Endometrium (tissue), 2 donors: ENCODE measurements at regions not wholly inside any gene's neighbourhood (a gene's known extent, or its start where the extent isn't known, plus 50 kb on each side); places are given as distances from the start of the nearest gene placed in this dataset.

Experiments used
- FAIRE-seq: peaks from 2 replicates; lab custom pipeline; 2012; peaks lifted over from hg19 to GRCh38; lab: Jason Lieb, UNC
- donor health status: control.
- donor health status: control.

GRCh38 chr20:40223810-40224209 is 465.2 kb downstream of the MAFB start:
- FAIRE-seq: no peak

- no peak for FAIRE-seq
Measured at GRCh38 chr20:40218971-40219370, 470.1 kb downstream of the MAFB start.

- FAIRE-seq: no peak
Measured at GRCh38 chr20:40218316-40218969, 470.6 kb downstream of the MAFB start.

- no peak for FAIRE-seq
Measured at GRCh38 chr20:40207655-40208054, 481.4 kb downstream of the MAFB start.

- FAIRE-seq: peak; percentile 8
Measured at GRCh38 chr20:40205971-40206370, 483.1 kb downstream of the MAFB start.

- no peak for FAIRE-seq
Measured at GRCh38 chr20:40203032-40203431, 486.0 kb downstream of the MAFB start.

- no peak for FAIRE-seq
Measured at GRCh38 chr20:40197691-40198090, 491.3 kb downstream of the MAFB start.

- FAIRE-seq: no peak
Measured at GRCh38 chr20:40196846-40197436, 492.1 kb downstream of the MAFB start.

- no peak for FAIRE-seq
Measured at GRCh38 chr20:40195742-40196141, 493.3 kb downstream of the MAFB start.

GRCh38 chr20:40192529-40192928 is 496.5 kb downstream of the MAFB start:
- FAIRE-seq: no peak

GRCh38 chr20:40192081-40192480 is 497.0 kb downstream of the MAFB start:
- FAIRE-seq: no peak

- no peak for FAIRE-seq
Measured at GRCh38 chr20:40191573-40191972, 497.5 kb downstream of the MAFB start.

GRCh38 chr20:40189621-40190020 is 499.4 kb downstream of the MAFB start:
- FAIRE-seq: no peak

- no peak for FAIRE-seq
Measured at GRCh38 chr20:40188319-40188718, 500.7 kb downstream of the MAFB start.

- FAIRE-seq: no peak
Measured at GRCh38 chr20:40186826-40187225, 502.2 kb downstream of the MAFB start.

GRCh38 chr20:40181676-40182075 is 507.4 kb downstream of the MAFB start:
- FAIRE-seq: no peak

GRCh38 chr20:40176098-40176841 is 512.8 kb downstream of the MAFB start:
- no peak for FAIRE-seq

- FAIRE-seq: no peak
Measured at GRCh38 chr20:40175296-40175695, 513.7 kb downstream of the MAFB start.

- no peak for FAIRE-seq
Measured at GRCh38 chr20:40173872-40174271, 515.2 kb downstream of the MAFB start.

GRCh38 chr20:40168981-40169620 is 519.9 kb downstream of the MAFB start:
- no peak for FAIRE-seq

- FAIRE-seq: no peak
Measured at GRCh38 chr20:40161391-40161790, 527.6 kb downstream of the MAFB start.

GRCh38 chr20:40160097-40160550 is 528.9 kb downstream of the MAFB start:
- no peak for FAIRE-seq

- no peak for FAIRE-seq
Measured at GRCh38 chr20:40159276-40159675, 529.8 kb downstream of the MAFB start.
